ENCODE measurements at regions not wholly inside any gene's neighbourhood (a gene's known extent, or its start where the extent isn't known, plus 50 kb on each side); places are given as distances from the start of the nearest gene placed in this dataset.

DNA sequence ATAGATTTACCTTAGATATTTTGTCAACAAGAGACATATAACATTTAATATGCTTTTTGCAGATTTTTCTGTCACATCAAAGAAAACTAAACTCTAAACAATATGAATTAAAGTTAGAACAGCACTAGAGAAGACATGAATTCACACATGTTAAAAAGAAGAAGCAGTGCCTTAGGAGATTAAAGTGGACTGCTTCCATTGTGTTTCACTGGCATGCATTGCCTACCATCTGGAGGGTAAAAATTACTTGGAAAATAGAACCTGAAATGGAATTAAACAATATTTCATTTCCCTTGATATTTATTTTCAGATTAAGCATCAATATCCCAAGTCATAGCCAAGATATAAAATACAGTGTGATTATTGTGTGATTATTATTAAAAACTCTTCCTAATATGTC is 319.4 kb upstream of the CDH18 start:
- TF ChIP-seq, protein P1, sequence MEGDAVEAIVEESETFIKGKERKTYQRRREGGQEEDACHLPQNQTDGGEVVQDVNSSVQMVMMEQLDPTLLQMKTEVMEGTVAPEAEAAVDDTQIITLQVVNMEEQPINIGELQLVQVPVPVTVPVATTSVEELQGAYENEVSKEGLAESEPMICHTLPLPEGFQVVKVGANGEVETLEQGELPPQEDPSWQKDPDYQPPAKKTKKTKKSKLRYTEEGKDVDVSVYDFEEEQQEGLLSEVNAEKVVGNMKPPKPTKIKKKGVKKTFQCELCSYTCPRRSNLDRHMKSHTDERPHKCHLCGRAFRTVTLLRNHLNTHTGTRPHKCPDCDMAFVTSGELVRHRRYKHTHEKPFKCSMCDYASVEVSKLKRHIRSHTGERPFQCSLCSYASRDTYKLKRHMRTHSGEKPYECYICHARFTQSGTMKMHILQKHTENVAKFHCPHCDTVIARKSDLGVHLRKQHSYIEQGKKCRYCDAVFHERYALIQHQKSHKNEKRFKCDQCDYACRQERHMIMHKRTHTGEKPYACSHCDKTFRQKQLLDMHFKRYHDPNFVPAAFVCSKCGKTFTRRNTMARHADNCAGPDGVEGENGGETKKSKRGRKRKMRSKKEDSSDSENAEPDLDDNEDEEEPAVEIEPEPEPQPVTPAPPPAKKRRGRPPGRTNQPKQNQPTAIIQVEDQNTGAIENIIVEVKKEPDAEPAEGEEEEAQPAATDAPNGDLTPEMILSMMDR (IDR thresholded peaks at IDR 0.05): no peak
- TF ChIP-seq, protein P2, sequence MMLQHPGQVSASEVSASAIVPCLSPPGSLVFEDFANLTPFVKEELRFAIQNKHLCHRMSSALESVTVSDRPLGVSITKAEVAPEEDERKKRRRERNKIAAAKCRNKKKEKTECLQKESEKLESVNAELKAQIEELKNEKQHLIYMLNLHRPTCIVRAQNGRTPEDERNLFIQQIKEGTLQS (CRISPR knock-in tag; conservative IDR thresholded peaks at IDR 0.05): no peak
- TF ChIP-seq, protein P3, sequence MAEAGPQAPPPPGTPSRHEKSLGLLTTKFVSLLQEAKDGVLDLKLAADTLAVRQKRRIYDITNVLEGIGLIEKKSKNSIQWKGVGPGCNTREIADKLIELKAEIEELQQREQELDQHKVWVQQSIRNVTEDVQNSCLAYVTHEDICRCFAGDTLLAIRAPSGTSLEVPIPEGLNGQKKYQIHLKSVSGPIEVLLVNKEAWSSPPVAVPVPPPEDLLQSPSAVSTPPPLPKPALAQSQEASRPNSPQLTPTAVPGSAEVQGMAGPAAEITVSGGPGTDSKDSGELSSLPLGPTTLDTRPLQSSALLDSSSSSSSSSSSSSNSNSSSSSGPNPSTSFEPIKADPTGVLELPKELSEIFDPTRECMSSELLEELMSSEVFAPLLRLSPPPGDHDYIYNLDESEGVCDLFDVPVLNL (CRISPR knock-in tag; IDR thresholded peaks at IDR 0.05; ENCODE audit: borderline replicate concordance, low read depth): no peak
